Dendritic cell treated with granulocyte-macrophage colony-stimulating factor and Interleukin-4, amounts not matched to agents 40 ng/mL and 50 ng/mL, for 4 days (primary cell): ENCODE measurements at regions not wholly inside any gene's neighbourhood (a gene's known extent, or its start where the extent isn't known, plus 50 kb on each side); places are given as distances from the start of the nearest gene placed in this dataset.
"Not testable (repeated sequence)": the region's sequence is repeated elsewhere in the genome, so short reads cannot be mapped to it uniquely, and the experiment has no call there.

Experiments used
- H3K27ac Mint-ChIP-seq: one replicate; pipeline ENCODE4 v1.8.0; 2022; ENCODE audit warnings: mild to moderate bottlenecking, mixed read lengths
- H3K27me3 Mint-ChIP-seq: one replicate; pipeline ENCODE4 v1.8.0; 2022; ENCODE audit warnings: mild to moderate bottlenecking, mixed read lengths
- H3K36me3 Mint-ChIP-seq: one replicate; pipeline ENCODE4 v1.8.0; 2022; ENCODE audit warnings: low read depth, mixed read lengths
- H3K4me1 Mint-ChIP-seq: one replicate; pipeline ENCODE4 v1.8.0; 2022; ENCODE audit warnings: low read depth, mixed read lengths
- H3K4me3 Mint-ChIP-seq: one replicate; pipeline ENCODE4 v1.8.0; 2022; ENCODE audit warnings: mild to moderate bottlenecking, moderate library complexity, mixed read lengths
- H3K9me3 Mint-ChIP-seq: one replicate; pipeline ENCODE4 v1.8.0; 2022; ENCODE audit warnings: mixed read lengths
- intact Hi-C: fragments of 100-400 bp; cut with micrococcal nuclease; formaldehyde crosslinking; loops from one replicate; pipeline ENCODE4 v1.15.0; 2022

GRCh38 chr4:59727745-59728144 lies 1472.4 kb upstream of the ADGRL3 start:
- no peaks in the 10 kb centered on the region for H3K27me3 Mint-ChIP-seq
- no peak overlapping the region for H3K4me3 Mint-ChIP-seq
- no peak overlapping the region for H3K27ac Mint-ChIP-seq
- H3K36me3 Mint-ChIP-seq, result no peaks in the 10 kb centered on the region
- peaks cover 27% of the 10 kb centered on the region for H3K9me3 Mint-ChIP-seq
- intact Hi-C loops, result no loop called here
- no peaks in the 10 kb centered on the region for H3K4me1 Mint-ChIP-seq

- no peaks in the 10 kb centered on the region for H3K36me3 Mint-ChIP-seq
- intact Hi-C loops, result no loop called here
- no peaks in the 10 kb centered on the region for H3K27me3 Mint-ChIP-seq
- H3K9me3 Mint-ChIP-seq, result peaks cover 22% of the 10 kb centered on the region
- no peaks in the 10 kb centered on the region for H3K4me1 Mint-ChIP-seq
- H3K4me3 Mint-ChIP-seq, result no peak overlapping the region
- H3K27ac Mint-ChIP-seq, result no peak overlapping the region
These were observed 1471.6 kb upstream of the ADGRL3 start for GRCh38 chr4:59728496-59728895.

- H3K36me3 Mint-ChIP-seq, result no peaks in the 10 kb centered on the region
- no peaks in the 10 kb centered on the region for H3K27me3 Mint-ChIP-seq
- H3K27ac Mint-ChIP-seq, result no peak overlapping the region
- intact Hi-C loops, result no loop called here
- H3K4me3 Mint-ChIP-seq, result no peak overlapping the region
- no peaks in the 10 kb centered on the region for H3K4me1 Mint-ChIP-seq
- peaks cover 13% of the 10 kb centered on the region for H3K9me3 Mint-ChIP-seq
These were observed 1470.8 kb upstream of the ADGRL3 start for GRCh38 chr4:59729321-59729720.

GRCh38 chr4:59748433-59748832 lies 1451.7 kb upstream of the ADGRL3 start:
- H3K27ac Mint-ChIP-seq, result no peak overlapping the region
- no peak overlapping the region for H3K4me3 Mint-ChIP-seq
- intact Hi-C loops, result no loop called here
- H3K9me3 Mint-ChIP-seq, result no peaks in the 10 kb centered on the region
- H3K27me3 Mint-ChIP-seq, result no peaks in the 10 kb centered on the region
- H3K36me3 Mint-ChIP-seq, result no peaks in the 10 kb centered on the region
- no peaks in the 10 kb centered on the region for H3K4me1 Mint-ChIP-seq

GRCh38 chr4:59759082-59759825 lies 1440.9 kb upstream of the ADGRL3 start:
- Mint-ChIP-seq H3K9me3 (peaks cover 27% of the 10 kb centered on the region), H3K27ac (no peak overlapping the region), H3K36me3 (no peaks in the 10 kb centered on the region), H3K4me3 (no peak overlapping the region), H3K4me1 (no peaks in the 10 kb centered on the region), H3K27me3 (no peaks in the 10 kb centered on the region)
- intact Hi-C loops, result no loop called here

GRCh38 chr4:59762344-59762743 lies 1437.8 kb upstream of the ADGRL3 start:
- intact Hi-C loops, result no loop called here
- Mint-ChIP-seq H3K4me3 (no peak overlapping the region), H3K4me1 (no peaks in the 10 kb centered on the region), H3K9me3 (peaks cover 27% of the 10 kb centered on the region), H3K27ac (no peak overlapping the region), H3K27me3 (no peaks in the 10 kb centered on the region), H3K36me3 (no peaks in the 10 kb centered on the region)

- Mint-ChIP-seq H3K4me1 (no peaks in the 10 kb centered on the region), H3K36me3 (no peaks in the 10 kb centered on the region), H3K4me3 (no peak overlapping the region), H3K9me3 (no peaks in the 10 kb centered on the region), H3K27ac (no peak overlapping the region), H3K27me3 (no peaks in the 10 kb centered on the region)
- intact Hi-C loops, result no loop called here
These were observed 1429.4 kb upstream of the ADGRL3 start for GRCh38 chr4:59770601-59771264.

- no peaks in the 10 kb centered on the region for H3K4me1 Mint-ChIP-seq
These were observed 1427.4 kb upstream of the ADGRL3 start for GRCh38 chr4:59772641-59773139.

GRCh38 chr4:59780271-59780670 lies 1419.9 kb upstream of the ADGRL3 start:
- H3K27ac Mint-ChIP-seq, H3K4me3 Mint-ChIP-seq, H3K36me3 Mint-ChIP-seq, H3K4me1 Mint-ChIP-seq, intact Hi-C loops, H3K27me3 Mint-ChIP-seq: not testable (repeated sequence)
- peaks cover 40% of the 10 kb centered on the region for H3K9me3 Mint-ChIP-seq

More at GRCh38 chr4:59772641-59773139, 1427.4 kb upstream of the ADGRL3 start:
- intact Hi-C loops, result no loop called here
- no peaks in the 10 kb centered on the region for H3K27me3 Mint-ChIP-seq
- no peak overlapping the region for H3K27ac Mint-ChIP-seq
- H3K4me3 Mint-ChIP-seq, result no peak overlapping the region
- no peaks in the 10 kb centered on the region for H3K9me3 Mint-ChIP-seq
- no peaks in the 10 kb centered on the region for H3K36me3 Mint-ChIP-seq

- intact Hi-C loops, result no loop called here
- no peak overlapping the region for H3K4me3 Mint-ChIP-seq
- H3K9me3 Mint-ChIP-seq, result peaks cover 18% of the 10 kb centered on the region
- H3K36me3 Mint-ChIP-seq, result no peaks in the 10 kb centered on the region
- H3K27me3 Mint-ChIP-seq, result no peaks in the 10 kb centered on the region
- no peaks in the 10 kb centered on the region for H3K4me1 Mint-ChIP-seq
- H3K27ac Mint-ChIP-seq, result no peak overlapping the region
These were observed 1395.0 kb upstream of the ADGRL3 start for GRCh38 chr4:59805176-59805575.

- H3K9me3 Mint-ChIP-seq, result no peaks in the 10 kb centered on the region
- no peak overlapping the region for H3K27ac Mint-ChIP-seq
- H3K36me3 Mint-ChIP-seq, result no peaks in the 10 kb centered on the region
- no peak overlapping the region for H3K4me3 Mint-ChIP-seq
- no peaks in the 10 kb centered on the region for H3K27me3 Mint-ChIP-seq
- intact Hi-C loops, result no loop called here
- H3K4me1 Mint-ChIP-seq, result no peaks in the 10 kb centered on the region
These were observed 1385.6 kb upstream of the ADGRL3 start for GRCh38 chr4:59814402-59815010.

- no peaks in the 10 kb centered on the region for H3K27me3 Mint-ChIP-seq
- intact Hi-C loops, result no loop called here
- H3K36me3 Mint-ChIP-seq, result no peaks in the 10 kb centered on the region
- no peaks in the 10 kb centered on the region for H3K4me1 Mint-ChIP-seq
- no peaks in the 10 kb centered on the region for H3K9me3 Mint-ChIP-seq
- peak overlapping the region; percentile 61 for H3K4me3 Mint-ChIP-seq
- H3K27ac Mint-ChIP-seq, result no peak overlapping the region
These were observed 1381.5 kb upstream of the ADGRL3 start for GRCh38 chr4:59818656-59819055.

- intact Hi-C loops, result no loop called here
- no peaks in the 10 kb centered on the region for H3K4me1 Mint-ChIP-seq
- H3K27me3 Mint-ChIP-seq, result no peaks in the 10 kb centered on the region
- H3K9me3 Mint-ChIP-seq, result no peaks in the 10 kb centered on the region
- H3K36me3 Mint-ChIP-seq, result no peaks in the 10 kb centered on the region
- no peak overlapping the region for H3K4me3 Mint-ChIP-seq
- no peak overlapping the region for H3K27ac Mint-ChIP-seq
These were observed 1376.8 kb upstream of the ADGRL3 start for GRCh38 chr4:59823311-59823710.

GRCh38 chr4:59825104-59825503 lies 1375.0 kb upstream of the ADGRL3 start:
- Mint-ChIP-seq H3K36me3 (no peaks in the 10 kb centered on the region), H3K27ac (no peak overlapping the region), H3K9me3 (no peaks in the 10 kb centered on the region), H3K4me1 (no peaks in the 10 kb centered on the region), H3K4me3 (no peak overlapping the region), H3K27me3 (no peaks in the 10 kb centered on the region)
- intact Hi-C loops, result no loop called here
